Activated naive CD8-positive, alpha-beta T cell (primary cell): ENCODE measurements at regions not wholly inside any gene's neighbourhood (a gene's known extent, or its start where the extent isn't known, plus 50 kb on each side); places are given as distances from the start of the nearest gene placed in this dataset.
A peak's percentile ranks its signal among the peaks of the same experiment; 100 is the strongest.

Experiments
- H3K27ac Mint-ChIP-seq: one replicate; pipeline ENCODE4 v1.8.0; 2021; ENCODE audit warnings: mixed read lengths
- H3K27me3 Mint-ChIP-seq: one replicate; pipeline ENCODE4 v1.8.0; 2021; ENCODE audit warnings: mixed read lengths
- H3K36me3 Mint-ChIP-seq: one replicate; pipeline ENCODE4 v1.8.0; 2021; ENCODE audit warnings: mixed read lengths
- H3K4me1 Mint-ChIP-seq: one replicate; pipeline ENCODE4 v1.8.0; 2021; ENCODE audit warnings: low read depth, mixed read lengths
- H3K4me3 Mint-ChIP-seq: one replicate; pipeline ENCODE4 v1.8.0; 2021; ENCODE audit warnings: mild to moderate bottlenecking, mixed read lengths
- H3K9me3 Mint-ChIP-seq: one replicate; pipeline ENCODE4 v1.8.0; 2021; ENCODE audit warnings: low read depth, mixed read lengths

DNA sequence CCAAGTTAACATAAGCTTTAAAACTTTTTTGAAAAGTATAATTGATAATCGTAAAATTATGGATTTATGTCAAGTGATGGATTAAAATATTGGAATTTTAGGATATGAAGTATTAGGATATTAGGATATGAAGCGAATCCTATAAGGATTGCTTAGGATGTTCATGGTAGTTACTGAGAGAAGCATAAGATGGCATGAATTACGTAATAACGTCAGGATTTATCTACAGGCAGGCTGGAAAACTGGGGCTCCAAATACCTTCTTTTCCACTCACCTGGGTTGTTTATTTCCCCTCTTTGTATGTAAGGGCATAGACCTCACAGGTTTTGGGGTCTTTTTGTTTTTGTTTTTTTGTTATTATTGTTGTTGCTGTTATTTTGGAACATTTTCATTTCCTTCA is 65.2 kb upstream of the TMEM33 start:
- H3K4me1 Mint-ChIP-seq = peaks cover 22% of the 10 kb centered on the region
- no peaks in the 10 kb centered on the region for H3K36me3 Mint-ChIP-seq

DNA sequence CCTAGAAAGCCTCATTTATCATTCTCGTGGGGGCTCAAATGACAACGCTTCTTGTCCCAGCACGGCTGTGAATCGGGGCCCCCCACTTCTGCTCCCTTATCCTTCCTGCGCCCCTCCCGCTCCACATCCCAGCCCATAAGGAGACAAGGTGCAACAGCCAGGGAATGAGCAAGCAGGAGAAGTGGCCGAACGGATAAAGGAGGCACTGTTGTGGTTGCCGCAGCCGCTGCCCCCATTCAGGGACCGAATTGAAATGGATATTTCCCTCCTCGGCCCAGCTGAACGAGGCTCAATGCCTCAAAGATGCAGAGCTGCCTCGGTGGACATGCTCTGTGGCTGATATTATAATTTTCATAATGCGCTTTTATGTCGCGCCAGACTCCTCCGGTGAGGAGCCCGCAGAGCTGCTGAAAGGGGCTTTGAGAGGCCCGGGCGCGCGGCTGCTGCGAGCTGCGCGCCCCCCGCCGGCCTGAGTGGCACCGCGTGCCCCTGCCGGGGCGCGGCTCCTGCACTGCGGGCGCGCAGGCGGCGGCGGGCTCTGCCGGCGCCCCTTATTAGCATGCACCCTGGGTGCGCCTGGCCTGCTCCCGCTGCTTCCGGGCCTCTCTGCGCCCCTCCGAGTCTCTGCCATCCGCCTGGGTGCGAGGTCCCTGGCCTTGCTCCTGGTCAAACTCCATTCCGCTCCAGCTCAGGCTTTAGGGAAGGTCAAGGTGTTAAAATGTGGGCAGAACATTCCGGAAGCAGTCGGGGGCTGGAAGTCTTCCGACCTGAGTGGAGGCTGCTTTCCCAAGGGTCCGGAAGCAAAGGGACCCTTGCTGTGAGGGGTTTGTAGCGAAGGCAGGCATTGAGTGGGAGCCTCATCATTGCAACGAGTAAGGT is 68.2 kb upstream of the TMEM33 start:
- Mint-ChIP-seq H3K4me1 (peaks cover 21% of the 10 kb centered on the region), H3K27me3 (peaks cover 50% of the 10 kb centered on the region), H3K27ac (no peak overlapping the region), H3K4me3 (peak overlapping the region; percentile 71), H3K9me3 (no peaks in the 10 kb centered on the region), H3K36me3 (no peaks in the 10 kb centered on the region)

More for the DNA sequence above, 65.2 kb upstream of the TMEM33 start:
- H3K9me3 Mint-ChIP-seq = no peaks in the 10 kb centered on the region
- H3K4me3 Mint-ChIP-seq = no peak overlapping the region
- H3K27me3 Mint-ChIP-seq = peaks cover 49% of the 10 kb centered on the region
- no peak overlapping the region for H3K27ac Mint-ChIP-seq

DNA sequence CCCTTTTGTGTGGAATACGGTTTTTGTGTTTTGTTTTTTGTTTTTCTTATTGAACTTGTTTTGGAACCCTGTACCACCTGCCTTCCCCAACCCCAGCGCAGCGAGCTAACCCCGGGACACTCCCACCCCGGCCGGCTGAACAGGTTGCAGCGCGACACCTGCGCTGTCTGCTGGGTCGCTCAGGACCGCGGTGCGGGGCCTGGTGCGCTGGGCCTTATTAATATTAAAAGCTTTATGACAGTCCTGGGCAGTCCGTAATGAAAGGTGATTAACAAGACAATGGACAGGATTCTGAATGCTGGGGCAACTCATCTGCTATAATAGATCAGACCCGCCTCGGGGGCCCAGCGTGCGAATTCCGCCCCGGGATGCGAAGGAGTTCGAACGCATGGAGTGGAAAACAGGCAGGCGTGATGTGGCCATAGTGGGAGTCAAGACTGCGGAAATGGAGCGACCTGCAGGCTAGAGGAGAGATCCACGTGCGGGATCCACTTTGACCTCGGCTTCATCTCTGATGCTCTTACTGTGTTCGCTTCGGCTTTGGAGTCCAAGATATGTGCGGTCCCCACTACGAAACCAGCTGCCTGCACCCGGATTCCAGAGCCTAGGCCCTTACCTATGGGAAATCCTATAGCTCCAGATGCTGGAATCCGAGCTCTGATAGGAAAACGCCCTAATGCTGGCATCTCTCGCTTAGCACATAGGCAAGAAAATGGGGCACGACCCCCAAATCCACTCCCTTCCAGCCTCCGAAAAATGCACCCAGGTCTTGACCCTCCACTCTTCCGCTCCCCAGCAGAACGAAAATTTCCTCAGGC is 69.0 kb upstream of the TMEM33 start:
- Mint-ChIP-seq H3K4me3 (peak overlapping the region; percentile 71), H3K27ac (no peak overlapping the region), H3K4me1 (peaks cover 21% of the 10 kb centered on the region), H3K9me3 (no peaks in the 10 kb centered on the region), H3K27me3 (peaks cover 47% of the 10 kb centered on the region), H3K36me3 (no peaks in the 10 kb centered on the region)

DNA sequence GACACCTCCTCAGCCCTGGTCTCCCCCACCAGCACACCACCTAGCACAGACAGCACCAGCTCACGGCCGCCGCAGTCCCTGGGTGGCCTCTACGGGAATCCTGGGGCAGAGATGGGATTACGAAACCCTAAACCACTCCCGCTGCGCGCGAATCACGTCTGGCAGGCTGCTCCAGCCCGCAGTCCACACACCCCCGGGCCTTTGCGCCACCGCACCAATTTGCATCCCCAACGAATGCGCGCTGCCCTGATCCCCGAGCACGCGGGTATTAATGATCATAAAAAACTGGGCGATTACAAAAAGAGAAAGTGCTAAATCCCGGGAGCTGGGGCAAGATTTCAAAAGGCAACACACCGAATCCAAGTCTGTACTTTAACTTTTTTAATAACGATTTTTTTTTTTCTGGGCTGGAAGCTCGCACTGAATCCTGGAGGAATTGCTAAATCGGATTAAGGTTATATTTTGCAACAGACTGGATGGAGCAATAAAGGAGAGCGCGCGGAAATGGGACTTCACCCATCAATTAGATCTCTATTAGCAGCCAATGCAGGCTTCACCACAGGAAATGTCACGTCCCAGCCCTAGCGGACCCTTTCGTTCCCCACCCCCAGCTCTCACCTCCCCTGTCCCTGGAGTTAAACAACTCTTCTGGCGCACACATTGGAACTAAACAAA is 69.8 kb upstream of the TMEM33 start:
- H3K36me3 Mint-ChIP-seq = no peaks in the 10 kb centered on the region
- peak overlapping the region; percentile 38 for H3K4me3 Mint-ChIP-seq
- no peak overlapping the region for H3K27ac Mint-ChIP-seq
- peaks cover 43% of the 10 kb centered on the region for H3K27me3 Mint-ChIP-seq
- H3K9me3 Mint-ChIP-seq = no peaks in the 10 kb centered on the region
- peaks cover 21% of the 10 kb centered on the region for H3K4me1 Mint-ChIP-seq

DNA sequence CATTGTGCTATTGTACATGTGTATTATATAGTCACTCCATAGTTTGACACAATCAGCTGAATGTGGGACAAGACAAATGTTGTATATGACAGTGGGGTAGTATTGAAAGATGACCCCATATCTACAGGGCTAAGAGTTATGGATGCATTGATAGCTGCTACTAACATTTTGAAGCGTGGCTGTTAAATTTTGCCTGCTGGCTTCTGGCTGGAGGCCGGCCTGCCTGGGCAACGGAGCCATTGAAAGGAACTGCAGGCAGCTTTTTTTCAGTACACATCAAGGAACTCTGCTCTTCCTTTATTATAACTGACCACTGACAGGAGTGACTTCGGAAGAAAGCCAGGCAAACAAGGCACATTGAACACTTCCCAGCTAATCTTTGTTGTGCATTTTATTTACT is 76.1 kb upstream of the TMEM33 start:
- no peaks in the 10 kb centered on the region for H3K4me1 Mint-ChIP-seq
- H3K27me3 Mint-ChIP-seq = peaks cover 22% of the 10 kb centered on the region
- H3K9me3 Mint-ChIP-seq = no peaks in the 10 kb centered on the region
- no peak overlapping the region for H3K27ac Mint-ChIP-seq
- no peaks in the 10 kb centered on the region for H3K36me3 Mint-ChIP-seq
- no peak overlapping the region for H3K4me3 Mint-ChIP-seq

DNA sequence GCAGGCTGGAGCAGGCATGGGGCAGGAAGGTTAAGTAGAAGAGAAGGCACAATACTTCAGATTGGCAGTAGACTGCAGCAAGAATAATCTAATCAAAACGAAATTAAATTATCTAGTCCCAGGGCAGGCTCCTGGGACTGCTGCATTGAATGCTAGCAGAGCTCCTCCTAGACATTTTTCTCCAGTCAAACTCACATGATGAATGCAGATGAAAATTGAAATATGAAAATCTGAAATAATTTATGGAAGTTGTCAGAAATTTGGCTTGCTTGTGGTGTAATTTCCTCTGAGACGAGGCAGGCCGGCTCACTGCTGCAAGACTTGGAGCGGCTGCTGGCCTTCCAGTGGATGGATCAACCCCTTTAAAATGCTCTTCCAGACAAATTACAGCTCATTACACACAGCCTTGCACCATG is 78.0 kb upstream of the TMEM33 start:
- peaks cover 18% of the 10 kb centered on the region for H3K27me3 Mint-ChIP-seq
- no peak overlapping the region for H3K4me3 Mint-ChIP-seq

DNA sequence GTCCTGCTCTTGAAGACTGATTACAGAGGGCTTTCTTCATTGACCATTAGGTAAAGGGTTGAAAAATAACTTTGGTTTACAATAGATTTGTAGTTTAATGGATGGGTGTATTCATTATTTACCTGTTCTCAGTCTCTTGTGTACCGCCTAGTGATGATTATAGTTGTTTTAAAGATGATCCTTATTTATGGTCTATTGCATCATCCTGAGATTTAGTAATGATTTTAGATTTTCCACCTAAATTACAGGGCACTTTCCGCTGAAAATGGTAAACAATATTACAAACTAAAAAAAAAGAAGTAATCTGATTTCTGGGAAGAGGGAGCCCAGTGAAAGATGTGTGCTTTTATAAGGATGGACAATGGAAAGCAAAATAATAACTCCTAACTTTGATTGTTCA is 78.4 kb upstream of the TMEM33 start:
- Mint-ChIP-seq H3K27ac (no peak overlapping the region), H3K36me3 (no peaks in the 10 kb centered on the region), H3K4me3 (no peak overlapping the region), H3K9me3 (no peaks in the 10 kb centered on the region), H3K27me3 (peaks cover 18% of the 10 kb centered on the region), H3K4me1 (no peaks in the 10 kb centered on the region)

More for the DNA sequence above, 78.0 kb upstream of the TMEM33 start:
- no peaks in the 10 kb centered on the region for H3K4me1 Mint-ChIP-seq
- no peaks in the 10 kb centered on the region for H3K9me3 Mint-ChIP-seq
- no peak overlapping the region for H3K27ac Mint-ChIP-seq
- H3K36me3 Mint-ChIP-seq = no peaks in the 10 kb centered on the region

DNA sequence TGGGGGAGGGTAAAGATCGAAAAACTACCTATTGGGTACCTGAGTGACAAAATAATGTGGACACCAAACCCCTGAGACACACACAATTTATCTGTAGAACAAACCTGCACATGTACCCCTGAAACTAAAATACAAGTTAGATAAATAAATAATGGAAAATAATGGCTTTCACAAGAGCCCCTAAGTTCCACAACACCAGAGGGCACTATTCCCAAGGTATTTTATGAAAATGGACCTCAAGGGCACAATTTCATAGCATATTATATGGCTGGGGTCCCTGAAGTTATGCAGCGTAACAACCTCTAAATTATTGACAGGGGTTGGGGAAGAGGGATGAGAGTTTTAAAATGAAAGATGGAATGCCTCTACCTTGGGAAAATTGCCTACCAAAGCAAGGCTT is 81.3 kb upstream of the TMEM33 start:
- H3K27me3 Mint-ChIP-seq = peaks cover 16% of the 10 kb centered on the region
- no peak overlapping the region for H3K4me3 Mint-ChIP-seq

DNA sequence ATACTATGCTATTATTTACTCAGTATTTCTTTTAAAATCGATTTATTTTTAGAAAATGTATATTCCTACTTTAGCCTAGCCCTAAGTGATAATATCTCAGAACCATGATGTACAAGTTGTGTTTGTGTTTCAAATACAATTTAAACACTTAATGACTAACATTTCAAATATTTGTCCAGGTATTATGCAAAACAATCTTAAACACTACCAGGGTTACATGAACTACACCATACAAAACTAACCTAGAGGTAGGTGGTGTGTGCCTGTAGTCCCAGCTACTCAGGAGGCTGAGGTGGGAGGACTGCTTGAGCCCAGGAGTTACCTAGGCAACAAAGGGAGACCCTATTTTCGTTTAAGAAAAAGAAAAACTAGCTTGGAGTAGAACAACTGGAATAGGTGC is 83.0 kb upstream of the TMEM33 start:
- Mint-ChIP-seq H3K4me1 (no peaks in the 10 kb centered on the region), H3K27me3 (peaks cover 12% of the 10 kb centered on the region)

More for the DNA sequence above, 81.3 kb upstream of the TMEM33 start:
- no peaks in the 10 kb centered on the region for H3K4me1 Mint-ChIP-seq
- no peaks in the 10 kb centered on the region for H3K9me3 Mint-ChIP-seq
- no peaks in the 10 kb centered on the region for H3K36me3 Mint-ChIP-seq
- H3K27ac Mint-ChIP-seq = no peak overlapping the region

DNA sequence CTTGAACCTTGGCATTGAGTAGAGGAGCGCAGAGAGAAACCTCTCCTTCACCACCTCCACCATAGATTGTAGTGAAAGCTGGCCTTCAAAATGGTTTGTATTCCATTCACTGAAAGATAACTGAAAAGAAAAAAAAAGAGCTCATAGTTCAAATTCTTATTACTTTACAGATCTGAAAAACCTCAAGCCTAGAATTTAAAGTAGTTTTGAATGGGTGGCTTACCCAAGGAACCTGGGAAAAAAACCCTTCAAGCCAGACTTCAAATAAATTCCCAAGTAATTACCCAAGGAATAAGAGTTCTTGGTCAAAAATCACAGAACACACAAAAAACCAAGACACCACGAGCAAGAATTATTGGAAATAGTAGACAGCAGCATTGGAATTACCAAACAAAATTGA is 83.6 kb upstream of the TMEM33 start:
- Mint-ChIP-seq H3K36me3 (no peaks in the 10 kb centered on the region), H3K27ac (no peak overlapping the region), H3K27me3 (peaks cover 12% of the 10 kb centered on the region), H3K4me1 (no peaks in the 10 kb centered on the region), H3K4me3 (no peak overlapping the region), H3K9me3 (no peaks in the 10 kb centered on the region)

More for the DNA sequence above, 83.0 kb upstream of the TMEM33 start:
- H3K4me3 Mint-ChIP-seq = no peak overlapping the region
- H3K27ac Mint-ChIP-seq = no peak overlapping the region
- H3K36me3 Mint-ChIP-seq = no peaks in the 10 kb centered on the region
- H3K9me3 Mint-ChIP-seq = no peaks in the 10 kb centered on the region

DNA sequence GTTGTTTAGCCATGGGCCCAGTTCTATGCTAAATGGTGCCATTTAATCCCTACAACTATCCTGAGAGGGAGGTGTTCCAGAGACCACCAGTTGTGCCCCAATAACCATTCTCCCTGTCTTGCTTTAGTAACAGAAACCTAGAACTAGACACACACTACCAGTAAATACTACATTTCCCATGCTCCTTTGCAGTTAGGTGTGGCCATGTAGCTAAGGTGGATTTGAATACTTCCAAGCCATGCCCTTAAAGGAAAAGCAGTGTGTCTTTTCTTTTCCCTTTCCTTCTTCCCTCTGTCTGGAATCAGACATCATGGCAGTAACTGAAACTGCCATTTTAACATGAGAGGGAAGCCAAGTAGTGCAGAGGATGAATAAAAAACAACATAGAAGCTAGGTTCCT is 90.9 kb upstream of the TMEM33 start:
- Mint-ChIP-seq H3K36me3 (no peaks in the 10 kb centered on the region), H3K27ac (no peak overlapping the region), H3K4me3 (no peak overlapping the region), H3K9me3 (no peaks in the 10 kb centered on the region), H3K4me1 (no peaks in the 10 kb centered on the region), H3K27me3 (peaks cover 9% of the 10 kb centered on the region)

DNA sequence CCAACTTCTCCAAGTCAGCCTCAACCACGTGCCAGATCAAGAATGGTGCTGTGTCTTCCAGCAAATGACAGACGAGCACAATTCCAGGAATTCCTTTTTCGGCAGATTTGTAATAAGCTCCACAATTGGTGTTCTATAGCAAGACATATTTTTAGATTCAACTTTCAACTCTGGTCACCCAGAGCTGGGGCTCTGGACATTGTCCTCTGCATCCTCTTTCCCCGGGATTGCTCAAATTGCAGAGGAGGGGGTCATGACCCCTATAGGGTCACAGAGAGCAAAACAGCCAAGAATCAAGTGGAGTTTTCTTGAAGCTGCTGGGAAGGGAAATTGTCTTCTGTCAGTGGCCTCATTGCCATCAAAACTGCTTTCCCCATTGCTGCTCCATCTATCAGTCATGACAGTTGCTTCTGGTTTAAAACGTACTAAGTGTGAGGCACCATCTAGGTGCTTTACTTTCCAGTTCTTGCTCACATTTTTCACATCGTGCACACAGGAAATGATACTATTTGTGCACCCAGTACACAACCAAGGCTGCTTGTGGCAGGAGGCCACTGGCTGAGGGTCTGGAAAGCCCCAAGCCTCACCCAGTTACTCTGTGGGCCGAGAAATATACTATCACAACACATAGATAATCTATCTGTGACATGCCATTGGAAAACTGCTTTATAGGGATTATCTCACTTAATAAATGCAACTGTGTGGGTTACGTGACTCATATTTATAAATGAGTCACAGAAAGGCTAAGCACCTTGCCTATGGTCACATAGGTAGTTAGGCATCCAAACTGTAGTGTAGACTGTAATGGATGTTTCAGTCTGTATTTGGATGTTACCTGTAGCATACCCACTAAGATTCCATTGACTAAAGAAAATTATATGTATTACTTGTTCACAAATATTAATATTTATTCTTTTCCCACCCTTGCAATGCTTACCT is 91.7 kb upstream of the PHOX2B start:
- Mint-ChIP-seq H3K36me3 (no peaks in the 10 kb centered on the region), H3K4me3 (no peak overlapping the region), H3K27ac (no peak overlapping the region), H3K9me3 (peaks cover 3% of the 10 kb centered on the region), H3K27me3 (peaks cover 15% of the 10 kb centered on the region), H3K4me1 (no peaks in the 10 kb centered on the region)

DNA sequence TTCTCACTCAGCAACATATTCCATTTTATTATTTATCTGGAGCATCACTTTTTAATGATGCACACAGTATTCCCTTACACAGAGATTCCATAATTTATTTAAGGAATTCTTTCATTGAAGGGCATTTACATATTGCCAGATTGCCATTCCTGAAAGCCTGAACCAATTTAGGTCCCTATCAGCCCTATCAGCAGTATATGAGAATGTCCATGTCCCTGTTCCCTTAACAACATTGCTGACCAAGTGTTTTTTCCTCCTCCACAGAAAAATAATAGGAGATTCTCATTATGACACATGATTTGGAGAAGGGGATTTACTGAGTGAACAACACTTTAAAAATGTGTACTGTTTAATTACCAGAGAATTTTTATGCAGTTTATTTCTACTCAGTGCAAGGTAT is 90.1 kb upstream of the PHOX2B start:
- no peak overlapping the region for H3K4me3 Mint-ChIP-seq
- no peak overlapping the region for H3K27ac Mint-ChIP-seq
- H3K27me3 Mint-ChIP-seq = peaks cover 15% of the 10 kb centered on the region
- H3K9me3 Mint-ChIP-seq = peaks cover 3% of the 10 kb centered on the region
- no peaks in the 10 kb centered on the region for H3K36me3 Mint-ChIP-seq
- H3K4me1 Mint-ChIP-seq = no peaks in the 10 kb centered on the region

DNA sequence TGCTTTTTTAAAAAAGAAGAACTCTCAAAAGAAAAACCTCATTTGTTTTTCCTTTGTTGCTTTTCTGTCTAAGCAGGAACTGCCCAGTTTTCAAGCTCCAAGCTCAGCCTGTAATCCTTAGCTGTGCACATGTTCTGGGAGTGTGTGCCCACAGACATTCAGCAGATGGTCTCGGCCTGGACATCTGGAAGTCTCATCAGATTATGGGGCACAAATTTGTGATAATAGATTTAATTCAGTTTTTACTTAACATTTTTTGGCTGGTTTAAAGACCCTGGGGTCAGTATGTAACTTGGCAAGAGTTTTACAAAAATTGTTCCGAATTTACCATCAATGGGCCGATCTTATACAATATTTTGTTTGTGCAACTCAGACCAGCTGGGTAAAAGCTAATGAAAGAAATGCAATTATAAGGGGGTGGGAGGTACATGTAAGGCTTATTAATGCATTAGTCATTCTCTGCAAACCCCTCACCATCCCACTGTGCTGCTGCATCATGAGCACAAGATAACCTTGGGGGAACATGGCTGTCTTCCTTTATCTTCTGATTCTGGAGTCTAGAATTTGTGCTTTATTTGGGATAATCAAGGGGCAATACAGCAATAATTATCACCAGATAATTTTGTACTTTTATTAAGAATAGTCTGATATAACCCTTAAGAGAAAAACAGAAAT is 86.9 kb upstream of the PHOX2B start:
- no peak overlapping the region for H3K27ac Mint-ChIP-seq
- H3K4me1 Mint-ChIP-seq = no peaks in the 10 kb centered on the region
- no peak overlapping the region for H3K4me3 Mint-ChIP-seq
- H3K9me3 Mint-ChIP-seq = peaks cover 3% of the 10 kb centered on the region
- peaks cover 24% of the 10 kb centered on the region for H3K27me3 Mint-ChIP-seq
- no peaks in the 10 kb centered on the region for H3K36me3 Mint-ChIP-seq
